ENCODE measurements at regions not wholly inside any gene's neighbourhood (a gene's known extent, or its start where the extent isn't known, plus 50 kb on each side); places are given as distances from the start of the nearest gene placed in this dataset.

DNA sequence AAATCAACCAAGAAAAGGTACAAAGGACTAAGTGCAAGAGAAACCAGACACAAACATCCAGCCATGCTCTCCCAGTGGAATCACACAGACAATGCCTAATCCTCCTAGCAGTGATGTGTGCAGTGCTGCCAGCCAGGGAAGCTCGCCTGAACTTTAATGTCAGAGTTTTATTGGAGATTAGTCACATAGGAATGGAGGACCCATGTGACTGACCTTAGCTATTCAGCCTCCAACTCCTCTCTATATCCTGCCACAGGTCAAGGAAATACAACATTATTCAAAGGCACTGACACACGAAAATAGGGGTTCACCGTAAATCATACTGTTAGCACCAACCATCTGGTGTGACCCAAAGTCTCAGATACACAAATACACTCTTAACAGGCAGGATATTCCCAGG is 684.6 kb downstream of the DOK5 start:
- Histone ChIP-seq H2AFZ (no peak overlapping the region), H4K20me1 (replicated peaks; ENCODE audit: insufficient read depth) (no peaks in the 10 kb centered on the region), H3K4me2 (no peak overlapping the region), H3K4me3 (no peak overlapping the region), H3K27me3 (ENCODE audit: insufficient read depth) (no peaks in the 10 kb centered on the region), H3K27ac (ENCODE audit: low read depth) (no peak overlapping the region), H3K4me1 (ENCODE audit: insufficient read depth) (no peaks in the 10 kb centered on the region), H3K79me2 (replicated peaks; ENCODE audit: insufficient read depth) (no peaks in the 10 kb centered on the region), H3K36me3 (ENCODE audit: insufficient read depth) (peaks cover 6% of the 10 kb centered on the region; the same call in 1 of the 2 replicates), H3K9me2 (ENCODE audit: insufficient read depth) (no peaks in the 10 kb centered on the region), H3F3A (replicated peaks; ENCODE audit: low read depth) (no peaks in the 10 kb centered on the region)
- ATAC-seq (no peak), DNase-seq (ENCODE audit: low spot score) (no peak)
- Mint-ChIP-seq H3K27ac (no peak overlapping the region), H3K27me3 (ENCODE audit: insufficient read depth, low read depth, poor library complexity) (no peaks in the 10 kb centered on the region), H3K4me3 (no peak overlapping the region), H3K36me3 (ENCODE audit: low read depth) (peaks cover 38% of the 10 kb centered on the region), H3K4me1 (no peaks in the 10 kb centered on the region), H3K9me3 (peaks cover 97% of the 10 kb centered on the region)
- TF ChIP-seq STAT1 (IDR thresholded peaks at IDR 0.05; ENCODE audit: unreplicated experiment) (no peak), ETS1 (IDR thresholded peaks at IDR 0.05) (no peak), EZH2 (IDR thresholded peaks at IDR 0.05; ENCODE audit: low read depth, unreplicated experiment) (no peak), NANOG (IDR thresholded peaks at IDR 0.05; ENCODE audit: borderline replicate concordance) (no peak), POLR2AphosphoS5 (IDR thresholded peaks at IDR 0.05; ENCODE audit: low read depth) (no peak), ZNF331 (CRISPR knock-in tag; IDR thresholded peaks at IDR 0.05; ENCODE audit: low read depth) (no peak), CREB1 (CRISPR knock-in tag; IDR thresholded peaks at IDR 0.05; ENCODE audit: low read depth) (no peak), ZNF114 (CRISPR knock-in tag; IDR thresholded peaks at IDR 0.05) (no peak), ZNF462 (CRISPR knock-in tag; IDR thresholded peaks at IDR 0.05) (no peak), JUNB (IDR thresholded peaks at IDR 0.05; ENCODE audit: unreplicated experiment) (no peak), EZH2phosphoT487 (IDR thresholded peaks at IDR 0.05; ENCODE audit: unreplicated experiment) (no peak)
- TF ChIP-seq, protein P1, sequence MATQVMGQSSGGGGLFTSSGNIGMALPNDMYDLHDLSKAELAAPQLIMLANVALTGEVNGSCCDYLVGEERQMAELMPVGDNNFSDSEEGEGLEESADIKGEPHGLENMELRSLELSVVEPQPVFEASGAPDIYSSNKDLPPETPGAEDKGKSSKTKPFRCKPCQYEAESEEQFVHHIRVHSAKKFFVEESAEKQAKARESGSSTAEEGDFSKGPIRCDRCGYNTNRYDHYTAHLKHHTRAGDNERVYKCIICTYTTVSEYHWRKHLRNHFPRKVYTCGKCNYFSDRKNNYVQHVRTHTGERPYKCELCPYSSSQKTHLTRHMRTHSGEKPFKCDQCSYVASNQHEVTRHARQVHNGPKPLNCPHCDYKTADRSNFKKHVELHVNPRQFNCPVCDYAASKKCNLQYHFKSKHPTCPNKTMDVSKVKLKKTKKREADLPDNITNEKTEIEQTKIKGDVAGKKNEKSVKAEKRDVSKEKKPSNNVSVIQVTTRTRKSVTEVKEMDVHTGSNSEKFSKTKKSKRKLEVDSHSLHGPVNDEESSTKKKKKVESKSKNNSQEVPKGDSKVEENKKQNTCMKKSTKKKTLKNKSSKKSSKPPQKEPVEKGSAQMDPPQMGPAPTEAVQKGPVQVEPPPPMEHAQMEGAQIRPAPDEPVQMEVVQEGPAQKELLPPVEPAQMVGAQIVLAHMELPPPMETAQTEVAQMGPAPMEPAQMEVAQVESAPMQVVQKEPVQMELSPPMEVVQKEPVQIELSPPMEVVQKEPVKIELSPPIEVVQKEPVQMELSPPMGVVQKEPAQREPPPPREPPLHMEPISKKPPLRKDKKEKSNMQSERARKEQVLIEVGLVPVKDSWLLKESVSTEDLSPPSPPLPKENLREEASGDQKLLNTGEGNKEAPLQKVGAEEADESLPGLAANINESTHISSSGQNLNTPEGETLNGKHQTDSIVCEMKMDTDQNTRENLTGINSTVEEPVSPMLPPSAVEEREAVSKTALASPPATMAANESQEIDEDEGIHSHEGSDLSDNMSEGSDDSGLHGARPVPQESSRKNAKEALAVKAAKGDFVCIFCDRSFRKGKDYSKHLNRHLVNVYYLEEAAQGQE (IDR thresholded peaks at IDR 0.05; ENCODE audit: unreplicated experiment): no peak
- TF ChIP-seq, protein P2, sequence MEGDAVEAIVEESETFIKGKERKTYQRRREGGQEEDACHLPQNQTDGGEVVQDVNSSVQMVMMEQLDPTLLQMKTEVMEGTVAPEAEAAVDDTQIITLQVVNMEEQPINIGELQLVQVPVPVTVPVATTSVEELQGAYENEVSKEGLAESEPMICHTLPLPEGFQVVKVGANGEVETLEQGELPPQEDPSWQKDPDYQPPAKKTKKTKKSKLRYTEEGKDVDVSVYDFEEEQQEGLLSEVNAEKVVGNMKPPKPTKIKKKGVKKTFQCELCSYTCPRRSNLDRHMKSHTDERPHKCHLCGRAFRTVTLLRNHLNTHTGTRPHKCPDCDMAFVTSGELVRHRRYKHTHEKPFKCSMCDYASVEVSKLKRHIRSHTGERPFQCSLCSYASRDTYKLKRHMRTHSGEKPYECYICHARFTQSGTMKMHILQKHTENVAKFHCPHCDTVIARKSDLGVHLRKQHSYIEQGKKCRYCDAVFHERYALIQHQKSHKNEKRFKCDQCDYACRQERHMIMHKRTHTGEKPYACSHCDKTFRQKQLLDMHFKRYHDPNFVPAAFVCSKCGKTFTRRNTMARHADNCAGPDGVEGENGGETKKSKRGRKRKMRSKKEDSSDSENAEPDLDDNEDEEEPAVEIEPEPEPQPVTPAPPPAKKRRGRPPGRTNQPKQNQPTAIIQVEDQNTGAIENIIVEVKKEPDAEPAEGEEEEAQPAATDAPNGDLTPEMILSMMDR (conservative IDR thresholded peaks at IDR 0.05; ENCODE audit: low read depth in 2 of 2): no peak

Measured in GM23338 (cell line).